Liver (tissue), 8 donors: ENCODE measurements at regions not wholly inside any gene's neighbourhood (a gene's known extent, or its start where the extent isn't known, plus 50 kb on each side); places are given as distances from the start of the nearest gene placed in this dataset.

ENCODE experiments used
- DNase-seq: peaks from one replicate; pipeline ENCODE4 v3.0.0-alpha.2; 2017; ENCODE audit warnings: low spot score
- H3K27ac ChIP-seq, 2 donors: one replicate each; pipeline ENCODE4 v1.7.0; 2013; ENCODE audit warnings: inconsistent platforms in 2 of 2, low read length in 2 of 2, control low read depth in 1 of 2, low read depth in 1 of 2, mild to moderate bottlenecking in 1 of 2
- H3K27me3 ChIP-seq, 4 donors: one replicate each; pipeline versions ENCODE4 v1.6.1 to v1.7.0; 2013; ENCODE audit warnings: low read length in 3 of 4, inconsistent platforms in 1 of 4, mild to moderate bottlenecking in 1 of 4, moderate library complexity in 1 of 4; ENCODE audit not compliant: control insufficient read depth in 4 of 4, insufficient read depth in 4 of 4
- H3K36me3 ChIP-seq, 4 donors: one replicate each; pipeline versions ENCODE4 v1.6.1 to v1.7.0; 2013; ENCODE audit warnings: low read length in 3 of 4, mild to moderate bottlenecking in 3 of 4, low read depth in 1 of 4, moderate library complexity in 1 of 4; ENCODE audit not compliant: control insufficient read depth in 4 of 4, insufficient read depth in 3 of 4
- H3K4me1 ChIP-seq, 4 donors: one replicate each; pipeline versions ENCODE4 v1.6.1 to v1.7.0; 2013; ENCODE audit warnings: low read length in 3 of 4, mild to moderate bottlenecking in 3 of 4, moderate library complexity in 1 of 4; ENCODE audit not compliant: control insufficient read depth in 4 of 4, insufficient read depth in 4 of 4
- H3K4me3 ChIP-seq, 3 donors: one replicate each; pipeline versions ENCODE4 v1.6.1 to v1.7.0; 2013; ENCODE audit warnings: low read length in 3 of 3, control low read depth in 1 of 3, low read depth in 1 of 3, mild to moderate bottlenecking in 1 of 3
- H3K9ac ChIP-seq, 2 donors: one replicate each; pipeline ENCODE4 v1.7.0; 2013; ENCODE audit warnings: low read length in 2 of 2, mild to moderate bottlenecking in 2 of 2, moderate library complexity in 2 of 2, control low read depth in 1 of 2, low read depth in 1 of 2
- H3K9me3 ChIP-seq, 4 donors: one replicate each; pipeline versions ENCODE4 v1.6.1 to v1.7.0; 2013; ENCODE audit warnings: low read length in 3 of 4; ENCODE audit not compliant: control insufficient read depth in 4 of 4
- EGR1 ChIP-seq, 2 donors: IDR thresholded peaks; 2 replicates each; pipeline ENCODE4 v1.6.1; 2016 to 2018; ENCODE audit warnings: antibody characterized with exemption in 2 of 2, low read depth in 2 of 2
- FOXA1 ChIP-seq: IDR thresholded peaks from 2 replicates; pipeline ENCODE4 v1.6.1; 2016; ENCODE audit warnings: antibody characterized with exemption
- FOXA2 ChIP-seq: IDR thresholded peaks from 2 replicates; pipeline ENCODE4 v1.6.1; 2016; ENCODE audit warnings: antibody characterized with exemption
- GABPA ChIP-seq, 2 donors: IDR thresholded peaks in 1 of 2; conservative IDR thresholded peaks in 1 of 2; 2 replicates each; pipeline ENCODE4 v1.6.1; 2016; ENCODE audit warnings: antibody characterized with exemption in 2 of 2, mild to moderate bottlenecking in 1 of 2, moderate library complexity in 1 of 2
- HNF4A ChIP-seq, 2 donors: conservative IDR thresholded peaks; 2 replicates each; pipeline ENCODE4 v1.6.1; 2016; ENCODE audit warnings: antibody characterized with exemption in 2 of 2, mild to moderate bottlenecking in 2 of 2
- HNF4G ChIP-seq: IDR thresholded peaks from 2 replicates; pipeline ENCODE4 v1.6.1; 2016; ENCODE audit warnings: antibody characterized with exemption
- JUND ChIP-seq, 2 donors: IDR thresholded peaks; 2 replicates each; pipeline ENCODE4 v1.6.1; 2016; ENCODE audit warnings: antibody characterized with exemption in 2 of 2
- RAD21 ChIP-seq, 2 donors: IDR thresholded peaks; 2 replicates each; pipeline ENCODE4 v1.6.1; 2016; ENCODE audit warnings: antibody characterized with exemption in 2 of 2, mild to moderate bottlenecking in 2 of 2
- SP1 ChIP-seq: IDR thresholded peaks from 2 replicates; pipeline ENCODE4 v1.6.1; 2018; ENCODE audit warnings: antibody characterized with exemption, mild to moderate bottlenecking
- TAF1 ChIP-seq: conservative IDR thresholded peaks from 2 replicates; pipeline ENCODE4 v1.6.1; 2016; ENCODE audit warnings: antibody characterized with exemption, mild to moderate bottlenecking
- YY1 ChIP-seq: IDR thresholded peaks from 2 replicates; pipeline ENCODE4 v1.6.1; 2016; ENCODE audit warnings: antibody characterized with exemption, mild to moderate bottlenecking
- WGBS: extraction: QIAGEN DNeasy Blood & Tissue Kit; methylation state at CpG from one replicate; pipeline ENCODE4 v1.1.7; 2013; 5-methylcytosine and 5-hydroxymethylcytosine counted together
- TF ChIP-seq, protein P1 (sequence below): IDR thresholded peaks from 2 replicates; pipeline ENCODE4 v1.6.1; 2016; ENCODE audit warnings: antibody characterized with exemption
- TF ChIP-seq, protein P2 (sequence below): fragments of 150-350 bp; IDR thresholded peaks from 2 replicates; pipeline ENCODE4 v1.5.1; 2017; ENCODE audit warnings: improper control_type of control experiment, low read depth, low read length; ENCODE audit not compliant: missing input control
- TF ChIP-seq, protein P3 (sequence below): IDR thresholded peaks from 2 replicates; pipeline ENCODE4 v1.6.1; 2016; ENCODE audit warnings: antibody characterized with exemption
- TF ChIP-seq, protein P4 (sequence below): IDR thresholded peaks from 2 replicates; pipeline ENCODE4 v1.6.1; 2016; ENCODE audit warnings: antibody characterized with exemption, mild to moderate bottlenecking
- TF ChIP-seq, protein P5 (sequence below): IDR thresholded peaks from 2 replicates; pipeline ENCODE4 v1.6.1; 2016; ENCODE audit warnings: antibody characterized with exemption
- donor health status: healthy.
- donor health status: healthy.
- donor health status: healthy.
- donor health status: healthy.
- donor health status: healthy.

DNA sequence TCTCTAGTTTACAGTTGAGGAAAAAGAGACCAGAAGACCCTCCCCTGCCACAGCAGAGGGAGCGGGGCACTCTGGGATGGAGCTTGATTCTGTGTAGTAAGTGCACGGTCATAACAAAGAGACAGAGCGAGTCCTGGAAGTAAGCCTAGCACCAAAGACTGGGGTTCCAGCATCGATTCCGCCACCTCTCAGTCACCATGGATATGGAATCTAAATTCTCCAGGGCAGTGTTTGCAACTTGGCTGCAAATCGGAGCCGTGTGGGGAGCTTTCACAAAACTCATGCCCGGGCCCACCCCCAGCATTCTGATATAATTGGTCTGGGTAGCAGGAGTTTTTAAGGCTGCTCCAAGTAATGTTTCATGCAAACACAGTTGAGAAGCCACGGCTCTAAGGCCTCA lies 129.5 kb upstream of the OPCML start:
- H3K4me1 ChIP-seq = no peaks in the 10 kb centered on the region
- no peaks in the 10 kb centered on the region for H3K36me3 ChIP-seq
- H3K4me3 ChIP-seq = no peak overlapping the region
- no peak overlapping the region for H3K9ac ChIP-seq
- WGBS = 81% methylated on average over 9 of the region's 9 CpGs
- no peak overlapping the region for H3K27ac ChIP-seq
- peaks cover 0 to 4% (median under 1%) of the 10 kb centered on the region in 4 donors for H3K9me3 ChIP-seq
- H3K27me3 ChIP-seq = peaks cover 0 to 3% (median under 1%) of the 10 kb centered on the region in 4 donors
- TF ChIP-seq, protein P1, sequence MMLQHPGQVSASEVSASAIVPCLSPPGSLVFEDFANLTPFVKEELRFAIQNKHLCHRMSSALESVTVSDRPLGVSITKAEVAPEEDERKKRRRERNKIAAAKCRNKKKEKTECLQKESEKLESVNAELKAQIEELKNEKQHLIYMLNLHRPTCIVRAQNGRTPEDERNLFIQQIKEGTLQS = no peak
- TF ChIP-seq, protein P2, sequence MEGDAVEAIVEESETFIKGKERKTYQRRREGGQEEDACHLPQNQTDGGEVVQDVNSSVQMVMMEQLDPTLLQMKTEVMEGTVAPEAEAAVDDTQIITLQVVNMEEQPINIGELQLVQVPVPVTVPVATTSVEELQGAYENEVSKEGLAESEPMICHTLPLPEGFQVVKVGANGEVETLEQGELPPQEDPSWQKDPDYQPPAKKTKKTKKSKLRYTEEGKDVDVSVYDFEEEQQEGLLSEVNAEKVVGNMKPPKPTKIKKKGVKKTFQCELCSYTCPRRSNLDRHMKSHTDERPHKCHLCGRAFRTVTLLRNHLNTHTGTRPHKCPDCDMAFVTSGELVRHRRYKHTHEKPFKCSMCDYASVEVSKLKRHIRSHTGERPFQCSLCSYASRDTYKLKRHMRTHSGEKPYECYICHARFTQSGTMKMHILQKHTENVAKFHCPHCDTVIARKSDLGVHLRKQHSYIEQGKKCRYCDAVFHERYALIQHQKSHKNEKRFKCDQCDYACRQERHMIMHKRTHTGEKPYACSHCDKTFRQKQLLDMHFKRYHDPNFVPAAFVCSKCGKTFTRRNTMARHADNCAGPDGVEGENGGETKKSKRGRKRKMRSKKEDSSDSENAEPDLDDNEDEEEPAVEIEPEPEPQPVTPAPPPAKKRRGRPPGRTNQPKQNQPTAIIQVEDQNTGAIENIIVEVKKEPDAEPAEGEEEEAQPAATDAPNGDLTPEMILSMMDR = no peak
- TF ChIP-seq, protein P3, sequence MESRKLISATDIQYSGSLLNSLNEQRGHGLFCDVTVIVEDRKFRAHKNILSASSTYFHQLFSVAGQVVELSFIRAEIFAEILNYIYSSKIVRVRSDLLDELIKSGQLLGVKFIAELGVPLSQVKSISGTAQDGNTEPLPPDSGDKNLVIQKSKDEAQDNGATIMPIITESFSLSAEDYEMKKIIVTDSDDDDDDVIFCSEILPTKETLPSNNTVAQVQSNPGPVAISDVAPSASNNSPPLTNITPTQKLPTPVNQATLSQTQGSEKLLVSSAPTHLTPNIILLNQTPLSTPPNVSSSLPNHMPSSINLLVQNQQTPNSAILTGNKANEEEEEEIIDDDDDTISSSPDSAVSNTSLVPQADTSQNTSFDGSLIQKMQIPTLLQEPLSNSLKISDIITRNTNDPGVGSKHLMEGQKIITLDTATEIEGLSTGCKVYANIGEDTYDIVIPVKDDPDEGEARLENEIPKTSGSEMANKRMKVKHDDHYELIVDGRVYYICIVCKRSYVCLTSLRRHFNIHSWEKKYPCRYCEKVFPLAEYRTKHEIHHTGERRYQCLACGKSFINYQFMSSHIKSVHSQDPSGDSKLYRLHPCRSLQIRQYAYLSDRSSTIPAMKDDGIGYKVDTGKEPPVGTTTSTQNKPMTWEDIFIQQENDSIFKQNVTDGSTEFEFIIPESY = no peak
- no peak for TF ChIP-seq FOXA1
- no peak for TF ChIP-seq JUND (IDR thresholded peaks at IDR 0.05)
- no peak for TF ChIP-seq HNF4G
- TF ChIP-seq, protein P4, sequence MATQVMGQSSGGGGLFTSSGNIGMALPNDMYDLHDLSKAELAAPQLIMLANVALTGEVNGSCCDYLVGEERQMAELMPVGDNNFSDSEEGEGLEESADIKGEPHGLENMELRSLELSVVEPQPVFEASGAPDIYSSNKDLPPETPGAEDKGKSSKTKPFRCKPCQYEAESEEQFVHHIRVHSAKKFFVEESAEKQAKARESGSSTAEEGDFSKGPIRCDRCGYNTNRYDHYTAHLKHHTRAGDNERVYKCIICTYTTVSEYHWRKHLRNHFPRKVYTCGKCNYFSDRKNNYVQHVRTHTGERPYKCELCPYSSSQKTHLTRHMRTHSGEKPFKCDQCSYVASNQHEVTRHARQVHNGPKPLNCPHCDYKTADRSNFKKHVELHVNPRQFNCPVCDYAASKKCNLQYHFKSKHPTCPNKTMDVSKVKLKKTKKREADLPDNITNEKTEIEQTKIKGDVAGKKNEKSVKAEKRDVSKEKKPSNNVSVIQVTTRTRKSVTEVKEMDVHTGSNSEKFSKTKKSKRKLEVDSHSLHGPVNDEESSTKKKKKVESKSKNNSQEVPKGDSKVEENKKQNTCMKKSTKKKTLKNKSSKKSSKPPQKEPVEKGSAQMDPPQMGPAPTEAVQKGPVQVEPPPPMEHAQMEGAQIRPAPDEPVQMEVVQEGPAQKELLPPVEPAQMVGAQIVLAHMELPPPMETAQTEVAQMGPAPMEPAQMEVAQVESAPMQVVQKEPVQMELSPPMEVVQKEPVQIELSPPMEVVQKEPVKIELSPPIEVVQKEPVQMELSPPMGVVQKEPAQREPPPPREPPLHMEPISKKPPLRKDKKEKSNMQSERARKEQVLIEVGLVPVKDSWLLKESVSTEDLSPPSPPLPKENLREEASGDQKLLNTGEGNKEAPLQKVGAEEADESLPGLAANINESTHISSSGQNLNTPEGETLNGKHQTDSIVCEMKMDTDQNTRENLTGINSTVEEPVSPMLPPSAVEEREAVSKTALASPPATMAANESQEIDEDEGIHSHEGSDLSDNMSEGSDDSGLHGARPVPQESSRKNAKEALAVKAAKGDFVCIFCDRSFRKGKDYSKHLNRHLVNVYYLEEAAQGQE = no peak
- no peak for TF ChIP-seq HNF4A (conservative IDR thresholded peaks at IDR 0.05)
- TF ChIP-seq FOXA2 = no peak
- TF ChIP-seq YY1 = no peak
- no peak for DNase-seq

DNA sequence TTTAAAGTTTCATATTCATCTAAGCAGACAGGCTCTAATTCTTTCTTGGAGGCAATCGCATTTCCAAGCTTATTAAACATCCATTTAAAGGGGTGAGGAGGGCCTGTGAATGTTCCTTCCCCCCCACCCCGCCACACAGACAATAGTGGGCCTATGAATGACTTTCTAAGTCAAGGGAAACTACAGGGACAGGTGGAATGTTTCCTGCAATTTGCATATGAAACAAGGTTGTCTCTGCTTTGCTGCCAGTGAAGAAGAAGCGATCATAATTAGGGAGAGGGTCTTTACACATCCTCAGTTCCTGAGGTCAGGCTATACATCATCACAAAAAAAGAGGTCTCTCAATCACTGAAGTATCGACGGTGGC lies 127.9 kb upstream of the OPCML start:
- WGBS = 62% methylated on average over 5 of the region's 5 CpGs
- no peaks in the 10 kb centered on the region for H3K27me3 ChIP-seq
- no peaks in the 10 kb centered on the region for H3K4me1 ChIP-seq
- TF ChIP-seq GABPA (IDR thresholded peaks at IDR 0.05 in 1 of 2, conservative IDR thresholded peaks at IDR 0.05 in 1 of 2) (no peak), YY1 (no peak), SP1 (no peak), EGR1 (IDR thresholded peaks at IDR 0.05; ENCODE audit: low read depth in 2 of 2) (no peak), TAF1 (no peak), FOXA1 (no peak), RAD21 (IDR thresholded peaks at IDR 0.05) (no peak)
- TF ChIP-seq, protein P3 = no peak
- TF ChIP-seq, protein P1 = no peak
- TF ChIP-seq, protein P5, sequence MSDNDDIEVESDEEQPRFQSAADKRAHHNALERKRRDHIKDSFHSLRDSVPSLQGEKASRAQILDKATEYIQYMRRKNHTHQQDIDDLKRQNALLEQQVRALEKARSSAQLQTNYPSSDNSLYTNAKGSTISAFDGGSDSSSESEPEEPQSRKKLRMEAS = no peak
- TF ChIP-seq, protein P2 = no peak

More for the DNA sequence above, 127.9 kb upstream of the OPCML start:
- Histone ChIP-seq H3K9ac (no peak overlapping the region), H3K36me3 (no peaks in the 10 kb centered on the region), H3K27ac (no peak overlapping the region), H3K9me3 (peaks cover 0 to 4% (median 2%) of the 10 kb centered on the region in 4 donors), H3K4me3 (no peak overlapping the region)
- no peak for DNase-seq
